Upper lobe of left lung (tissue), 4 donors: ENCODE measurements at regions not wholly inside any gene's neighbourhood (a gene's known extent, or its start where the extent isn't known, plus 50 kb on each side); places are given as distances from the start of the nearest gene placed in this dataset.
"Not testable (repeated sequence)": the region's sequence is repeated elsewhere in the genome, so short reads cannot be mapped to it uniquely, and the experiment has no call there.

ENCODE experiments used
- EP300 ChIP-seq, 4 donors: sonication (generic); formaldehyde crosslinking; IDR thresholded peaks; one replicate each; pipeline ENCODE4 v1.5.1; 2017; ENCODE audit warnings: antibody characterized with exemption in 4 of 4, control low read depth in 2 of 4
- POLR2A ChIP-seq, 4 donors: fragments of 450-650 bp; IDR thresholded peaks; one replicate each; pipeline ENCODE4 v1.5.1; 2016 to 2017; ENCODE audit warnings: antibody characterized with exemption in 4 of 4, mild to moderate bottlenecking in 2 of 4
- TF ChIP-seq, protein P1 (sequence below), 6 experiments: fragments of 450-650 bp in 4 of 6; fragments of 200-600 bp in 2 of 6; sonication (generic) in 2 of 6; IDR thresholded peaks; one replicate each; pipeline ENCODE4 v1.5.1; 2016 to 2019; ENCODE audit warnings: antibody characterized with exemption in 6 of 6

DNA sequence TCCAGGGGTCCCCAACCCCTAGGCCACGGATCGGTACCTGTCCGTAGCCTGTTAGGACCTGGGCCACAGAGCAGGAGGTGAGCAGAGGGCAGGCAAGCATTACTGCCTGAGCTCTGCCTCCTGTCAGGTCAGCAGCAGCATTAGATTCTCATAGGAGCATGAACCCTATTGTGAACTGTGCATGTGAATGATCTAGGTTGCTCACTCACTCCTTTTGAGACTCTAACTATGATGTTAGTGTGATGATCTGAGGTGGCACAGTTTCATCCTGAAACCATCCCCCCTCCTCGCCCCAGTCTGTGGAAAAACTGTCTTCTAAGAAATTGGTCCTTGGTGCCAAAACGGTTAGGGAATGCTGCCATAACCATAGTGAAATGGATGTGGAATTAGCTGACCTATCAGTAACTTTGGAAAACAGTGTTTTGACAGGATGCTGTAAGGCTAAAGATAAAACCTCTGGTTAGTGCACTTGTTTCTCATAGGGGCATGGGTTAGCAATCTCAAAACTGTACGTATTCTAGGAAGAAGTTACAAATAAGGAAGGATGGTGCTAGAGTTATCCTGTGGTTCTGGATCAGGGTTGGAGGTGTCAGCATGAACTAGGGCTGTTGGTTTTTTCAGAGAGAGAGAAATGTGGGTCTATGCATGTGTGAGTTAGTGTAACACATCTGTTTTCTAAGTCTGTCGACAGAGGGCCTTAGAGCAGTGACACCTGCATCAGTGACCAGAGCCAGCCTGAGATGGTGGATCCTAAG, 234.8 kb downstream of the RTP5 start:
- TF ChIP-seq, protein P1, sequence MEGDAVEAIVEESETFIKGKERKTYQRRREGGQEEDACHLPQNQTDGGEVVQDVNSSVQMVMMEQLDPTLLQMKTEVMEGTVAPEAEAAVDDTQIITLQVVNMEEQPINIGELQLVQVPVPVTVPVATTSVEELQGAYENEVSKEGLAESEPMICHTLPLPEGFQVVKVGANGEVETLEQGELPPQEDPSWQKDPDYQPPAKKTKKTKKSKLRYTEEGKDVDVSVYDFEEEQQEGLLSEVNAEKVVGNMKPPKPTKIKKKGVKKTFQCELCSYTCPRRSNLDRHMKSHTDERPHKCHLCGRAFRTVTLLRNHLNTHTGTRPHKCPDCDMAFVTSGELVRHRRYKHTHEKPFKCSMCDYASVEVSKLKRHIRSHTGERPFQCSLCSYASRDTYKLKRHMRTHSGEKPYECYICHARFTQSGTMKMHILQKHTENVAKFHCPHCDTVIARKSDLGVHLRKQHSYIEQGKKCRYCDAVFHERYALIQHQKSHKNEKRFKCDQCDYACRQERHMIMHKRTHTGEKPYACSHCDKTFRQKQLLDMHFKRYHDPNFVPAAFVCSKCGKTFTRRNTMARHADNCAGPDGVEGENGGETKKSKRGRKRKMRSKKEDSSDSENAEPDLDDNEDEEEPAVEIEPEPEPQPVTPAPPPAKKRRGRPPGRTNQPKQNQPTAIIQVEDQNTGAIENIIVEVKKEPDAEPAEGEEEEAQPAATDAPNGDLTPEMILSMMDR (IDR thresholded peaks at IDR 0.05): not testable (repeated sequence)
- TF ChIP-seq EP300, POLR2A (IDR thresholded peaks at IDR 0.05): not testable (repeated sequence)
